ENCODE measurements at regions not wholly inside any gene's neighbourhood (a gene's known extent, or its start where the extent isn't known, plus 50 kb on each side); places are given as distances from the start of the nearest gene placed in this dataset.

DNA sequence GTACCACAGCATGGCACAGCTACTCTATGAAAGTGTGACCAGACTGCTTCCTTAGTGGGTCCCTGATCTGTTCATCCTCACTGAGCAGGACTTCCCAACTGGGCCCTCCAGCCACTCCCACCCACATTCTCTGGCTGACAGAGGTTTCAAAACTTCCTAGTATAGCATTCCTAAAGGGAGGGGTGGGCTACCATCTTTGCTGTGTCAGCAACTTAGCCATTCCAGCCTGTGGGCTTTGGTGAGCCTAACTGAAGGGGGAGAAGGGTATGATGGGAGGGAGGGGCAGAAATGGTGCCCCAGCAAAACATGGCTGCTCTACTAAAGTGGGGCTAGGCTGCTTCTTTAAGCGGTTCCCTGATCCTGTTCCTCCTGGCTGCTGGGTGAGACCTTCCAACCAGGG, 265.2 kb upstream of the ADGRL4 start:
- TF ChIP-seq POLR2A (IDR thresholded peaks at IDR 0.05; ENCODE audit: control extremely low read depth in 1 of 2, low read depth in 2 of 2, low read length in 2 of 2) (no peak), TCF12 (IDR thresholded peaks at IDR 0.05; ENCODE audit: low read depth, low read length) (no peak), SP1 (IDR thresholded peaks at IDR 0.05; ENCODE audit: low read depth, low read length) (no peak), EP300 (IDR thresholded peaks at IDR 0.05; ENCODE audit: borderline replicate concordance in 1 of 2, low read depth in 2 of 2, low read length in 2 of 2) (no peak), SUZ12 (IDR thresholded peaks at IDR 0.05; ENCODE audit: low read length) (no peak), CHD1 (IDR thresholded peaks at IDR 0.05; ENCODE audit: low read depth, low read length) (no peak)

Data from H1 (cell line).